Heart right ventricle (tissue), 16 donors: ENCODE measurements at regions not wholly inside any gene's neighbourhood (a gene's known extent, or its start where the extent isn't known, plus 50 kb on each side); places are given as distances from the start of the nearest gene placed in this dataset.

Experiments used
- ATAC-seq, 8 donors: fragments of 200-7000 bp; cut with Tn5 transposase; one replicate each; pipeline ENCODE4 v1.9.1; 2020; ENCODE audit warnings: mild to moderate bottlenecking in 8 of 8, moderate library complexity in 8 of 8, moderate number of reproducible peaks in 1 of 8
- DNase-seq, 2 donors: peaks; one replicate each; pipeline ENCODE4 v3.0.0-alpha.2; 2020
- H3K27ac ChIP-seq, 10 donors: fragments of 200-600 bp; sonication (generic) in 2 of 10; one replicate each; pipeline versions ENCODE4 v1.5.0 to v1.8.0; 2020 to 2022; ENCODE audit warnings: mild to moderate bottlenecking in 3 of 10
- H3K27me3 ChIP-seq, 7 donors: fragments of 200-600 bp; one replicate each; pipeline ENCODE4 v1.8.0; 2021 to 2022; ENCODE audit warnings: mild to moderate bottlenecking in 2 of 7
- H3K36me3 ChIP-seq, 9 donors: fragments of 200-600 bp; sonication (generic) in 1 of 9; one replicate each; pipeline versions ENCODE4 v1.5.0 to v1.8.0; 2020 to 2022; ENCODE audit warnings: mild to moderate bottlenecking in 2 of 9
- H3K4me1 ChIP-seq, 9 donors: fragments of 200-600 bp; sonication (generic) in 1 of 9; one replicate each; pipeline versions ENCODE4 v1.5.0 to v1.8.0; 2020 to 2022; ENCODE audit warnings: mild to moderate bottlenecking in 4 of 9
- H3K4me3 ChIP-seq, 10 donors: fragments of 200-600 bp; sonication (generic) in 2 of 10; one replicate each; pipeline versions ENCODE4 v1.5.0 to v1.8.0; 2020 to 2022; ENCODE audit warnings: mild to moderate bottlenecking in 7 of 10, moderate library complexity in 2 of 10
- H3K9me3 ChIP-seq, 11 donors: fragments of 200-600 bp in 10 of 11; sonication (generic) in 2 of 11; one replicate each; pipeline versions ENCODE4 v1.5.0 to v1.8.0; 2013 to 2022; ENCODE audit warnings: mild to moderate bottlenecking in 2 of 11, control low read depth in 1 of 11, moderate library complexity in 1 of 11
- WGBS, 2 donors: extraction: QIAGEN DNeasy Blood & Tissue Kit; methylation state at CpG; one replicate each; pipeline ENCODE4 v1.1.7; 2013; ENCODE audit warnings: inconsistent platforms in 1 of 2; 5-methylcytosine and 5-hydroxymethylcytosine counted together
- intact Hi-C, 10 donors: fragments of 100-400 bp; cut with DNase I; formaldehyde crosslinking; loops; one replicate each; pipeline versions ENCODE4 v1.11.1 to v1.14.2; 2022
- TF ChIP-seq, protein P1 (sequence below), 9 donors: fragments of 200-600 bp; sonication (generic) in 2 of 9; IDR thresholded peaks; one replicate each; pipeline versions ENCODE4 v1.5.0 to v1.8.0; 2021 to 2022; ENCODE audit warnings: antibody characterized with exemption in 9 of 9, mild to moderate bottlenecking in 5 of 9, moderate library complexity in 1 of 9
- donor health status: Arrhythmogenic right ventricular cardiomyopathy.
- donor health status: ischemic (EF 13 %, LVEDD 7.1; RV severe dilation, severe dysfunction).
- donor health status: healthy with polysubstance abuse.
- donor health status: DM: no; HTN: yes; CAD: no.
- donor health status: DM: no; HTN: no; CAD: no.
- donor health status: ischemic (EF 25% LVEDD 6.9; RV normal size, moderate dysfunction).
- donor health status: ischemic (EF 25% LVEDD 5.7; RV mildly dilated, moderate dysfunction).
- donor health status: healthy.
- donor health status: DM: yes; HTN: yes; CAD: no.
- donor health status: Ischemic cardiomyopathy.
- donor health status: ischemic (EF 35%, LVEDD 5.7; RV mildly dilated, moderate dysfunction).
- donor health status: nonischemic (EF 11% LVEDD 7.7; RV severe dilation, severe dysfunction).
- donor health status: DM: yes; HTN: yes; CAD: no.
- donor health status: PGD.
- donor health status: ischemic (EF 29% LVEDD 5.4; RV normal size, mild dysfunction).
- donor health status: nonischemic (EF 23%, LVEDD 6.1; RV moderate dilation, normal function).

- H3K9me3 ChIP-seq, result no peaks in the 10 kb centered on the region
Measured at GRCh38 chr14:83253870-83254269, 1720.2 kb upstream of the SEL1L start.

DNA sequence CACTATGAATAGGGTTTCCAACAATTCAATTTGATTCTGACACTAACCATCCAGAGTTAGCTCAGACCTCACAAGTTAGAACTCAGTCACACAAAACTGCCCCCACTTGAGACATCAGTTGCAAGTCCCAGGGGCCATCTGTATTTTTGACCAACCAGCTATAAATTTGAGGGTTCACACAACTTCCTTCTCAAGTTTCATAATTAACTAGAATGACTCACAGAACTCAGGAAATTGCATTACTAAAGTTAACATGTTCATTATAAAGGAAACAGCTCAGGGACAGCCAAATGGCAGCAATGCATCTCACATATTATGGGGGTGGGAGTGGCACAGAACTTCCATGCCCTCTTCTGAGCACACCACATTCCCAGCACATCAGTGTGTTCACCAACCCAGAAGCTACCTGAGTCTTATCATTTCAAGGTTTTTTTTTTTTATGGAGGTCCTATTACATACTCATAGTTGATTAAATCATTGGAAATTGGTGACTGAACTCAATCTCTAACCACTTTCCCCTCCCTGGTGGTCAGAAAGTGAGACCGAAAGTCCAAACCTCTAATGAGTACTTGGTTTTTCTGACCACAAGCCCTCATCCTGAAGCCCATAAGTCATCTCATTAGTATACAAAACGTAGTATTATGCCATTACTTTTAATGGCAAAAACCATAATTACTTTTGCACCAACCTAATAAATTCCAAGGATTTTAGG lies 1721.5 kb upstream of the SEL1L start:
- 77 to 90% methylated on average over 2 of the region's 2 CpGs for WGBS, 2 donors
- H3K4me1 ChIP-seq, result peaks cover 0 to 5% (median 0%) of the 10 kb centered on the region in 9 donors
- no peak for ATAC-seq

More at GRCh38 chr14:83253870-83254269, 1720.2 kb upstream of the SEL1L start:
- Histone ChIP-seq H3K36me3 (no peaks in the 10 kb centered on the region), H3K4me3 (no peak overlapping the region), H3K27ac (no peak overlapping the region), H3K27me3 (no peaks in the 10 kb centered on the region), H3K4me1 (peaks cover 0 to 5% (median 0%) of the 10 kb centered on the region in 9 donors)
- intact Hi-C loops, result no loop called here
- 82 to 91% methylated on average over 2 of the region's 2 CpGs for WGBS, 2 donors
- TF ChIP-seq, protein P1, sequence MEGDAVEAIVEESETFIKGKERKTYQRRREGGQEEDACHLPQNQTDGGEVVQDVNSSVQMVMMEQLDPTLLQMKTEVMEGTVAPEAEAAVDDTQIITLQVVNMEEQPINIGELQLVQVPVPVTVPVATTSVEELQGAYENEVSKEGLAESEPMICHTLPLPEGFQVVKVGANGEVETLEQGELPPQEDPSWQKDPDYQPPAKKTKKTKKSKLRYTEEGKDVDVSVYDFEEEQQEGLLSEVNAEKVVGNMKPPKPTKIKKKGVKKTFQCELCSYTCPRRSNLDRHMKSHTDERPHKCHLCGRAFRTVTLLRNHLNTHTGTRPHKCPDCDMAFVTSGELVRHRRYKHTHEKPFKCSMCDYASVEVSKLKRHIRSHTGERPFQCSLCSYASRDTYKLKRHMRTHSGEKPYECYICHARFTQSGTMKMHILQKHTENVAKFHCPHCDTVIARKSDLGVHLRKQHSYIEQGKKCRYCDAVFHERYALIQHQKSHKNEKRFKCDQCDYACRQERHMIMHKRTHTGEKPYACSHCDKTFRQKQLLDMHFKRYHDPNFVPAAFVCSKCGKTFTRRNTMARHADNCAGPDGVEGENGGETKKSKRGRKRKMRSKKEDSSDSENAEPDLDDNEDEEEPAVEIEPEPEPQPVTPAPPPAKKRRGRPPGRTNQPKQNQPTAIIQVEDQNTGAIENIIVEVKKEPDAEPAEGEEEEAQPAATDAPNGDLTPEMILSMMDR (IDR thresholded peaks at IDR 0.05), result no peak
- no peak for ATAC-seq
- no peak for DNase-seq

GRCh38 chr14:83255727-83256090 lies 1722.1 kb upstream of the SEL1L start:
- H3K27me3 ChIP-seq, result no peaks in the 10 kb centered on the region
- no peak for DNase-seq
- H3K4me3 ChIP-seq, result no peak overlapping the region
- WGBS, 2 donors, result 78 to 89% methylated on average over 1 of the region's 1 CpG
- no peaks in the 10 kb centered on the region for H3K36me3 ChIP-seq
- ATAC-seq, result no peak
- intact Hi-C loops, result no loop called here
- no peak overlapping the region for H3K27ac ChIP-seq
- no peaks in the 10 kb centered on the region for H3K9me3 ChIP-seq
- peaks cover 0 to 5% (median 0%) of the 10 kb centered on the region in 9 donors for H3K4me1 ChIP-seq
- TF ChIP-seq, protein P1 (IDR thresholded peaks at IDR 0.05), result no peak

More for the DNA sequence above, 1721.5 kb upstream of the SEL1L start:
- H3K36me3 ChIP-seq, result no peaks in the 10 kb centered on the region
- DNase-seq, result no peak
- H3K27me3 ChIP-seq, result no peaks in the 10 kb centered on the region
- H3K4me3 ChIP-seq, result no peak overlapping the region
- H3K9me3 ChIP-seq, result no peaks in the 10 kb centered on the region
- intact Hi-C loops, result no loop called here
- TF ChIP-seq, protein P1 (IDR thresholded peaks at IDR 0.05), result no peak
- no peak overlapping the region for H3K27ac ChIP-seq

DNA sequence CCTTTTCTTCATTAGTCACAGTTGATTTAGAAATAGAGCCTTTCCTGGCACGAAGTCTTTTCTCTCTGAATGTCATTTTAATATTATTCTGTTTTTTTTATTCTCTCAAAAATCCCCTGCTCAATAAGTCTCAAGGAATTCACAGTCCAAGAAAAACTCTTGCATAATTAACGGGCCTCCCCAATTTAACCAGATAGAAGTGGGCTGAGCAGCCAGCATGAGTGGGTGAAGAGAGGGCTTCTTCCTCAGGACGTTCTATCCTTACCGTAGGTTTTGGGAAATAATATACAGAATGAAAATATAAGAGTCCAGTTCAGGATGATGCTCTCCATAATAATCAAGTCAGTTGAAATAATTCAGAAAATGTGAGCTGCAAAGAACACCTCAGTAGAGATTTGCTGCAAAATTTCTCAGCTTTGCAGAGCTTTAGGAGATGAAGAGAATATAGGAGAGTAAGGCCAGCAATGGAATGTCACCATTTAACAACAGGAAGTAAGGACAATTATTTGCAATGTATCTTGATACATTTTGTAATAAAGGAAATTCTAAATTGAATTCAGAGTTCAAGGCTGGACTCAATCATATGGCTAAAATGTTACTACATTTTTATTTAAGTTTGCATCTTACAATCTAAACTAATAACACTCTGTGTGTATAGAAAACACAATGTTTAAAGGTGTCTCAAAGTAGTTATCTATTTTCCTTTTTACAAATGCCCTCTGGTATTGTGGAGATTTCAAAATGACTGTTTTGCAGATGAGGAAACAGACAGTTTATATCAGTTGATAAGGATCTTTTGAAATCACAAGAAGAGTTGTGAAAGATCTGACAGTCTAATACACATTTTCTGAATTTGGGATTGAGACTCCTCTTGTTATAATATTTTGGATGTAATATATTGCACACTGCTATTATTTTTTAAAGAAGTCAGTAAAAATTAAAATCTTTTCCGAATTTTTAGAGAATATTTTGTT lies 1724.1 kb upstream of the SEL1L start:
- intact Hi-C loops, result no loop called here
- peaks cover 0 to 5% (median 0%) of the 10 kb centered on the region in 9 donors for H3K4me1 ChIP-seq
- H3K36me3 ChIP-seq, result no peaks in the 10 kb centered on the region
- no peaks in the 10 kb centered on the region for H3K9me3 ChIP-seq
- no peak overlapping the region for H3K4me3 ChIP-seq
- TF ChIP-seq, protein P1 (IDR thresholded peaks at IDR 0.05), result no peak
- no peaks in the 10 kb centered on the region for H3K27me3 ChIP-seq
- no peak for ATAC-seq
- H3K27ac ChIP-seq, result no peak overlapping the region
- WGBS, 2 donors, result 68 to 81% methylated on average over 5 of the region's 5 CpGs
- no peak for DNase-seq
